Naive thymus-derived CD4-positive, alpha-beta T cell (primary cell): ENCODE measurements at regions not wholly inside any gene's neighbourhood (a gene's known extent, or its start where the extent isn't known, plus 50 kb on each side); places are given as distances from the start of the nearest gene placed in this dataset.
A peak's percentile ranks its signal among the peaks of the same experiment; 100 is the strongest.
"Not testable (repeated sequence)": the region's sequence is repeated elsewhere in the genome, so short reads cannot be mapped to it uniquely, and the experiment has no call there.

ENCODE experiments used
- ATAC-seq: fragments of 150-1000 bp; cut with Tn5 transposase; 2 replicates; pipeline ENCODE4 v1.10.0; 2021; ENCODE audit warnings: mild to moderate bottlenecking, moderate library complexity
- CTCF ChIA-PET: fragments of 350-600 bp; sonication (Branson Sonifier 250); formaldehyde crosslinking; loops from one replicate; lab custom pipeline; 2021; ENCODE audit warnings: antibody characterized with exemption; lab: Charles Lee
- POLR2A ChIA-PET: fragments of 350-600 bp; sonication (Branson Sonifier 250); formaldehyde crosslinking; loops from one replicate; lab custom pipeline; 2021; ENCODE audit warnings: antibody characterized with exemption, inconsistent platforms; lab: Charles Lee
- DNase-seq, 9 donors: peaks; one replicate each; pipeline versions ENCODE4 v3.0.0 to v3.0.0-alpha.2; 2020 to 2022; ENCODE audit warnings: mixed read lengths in 1 of 9
- H3K27ac ChIP-seq: one replicate; pipeline ENCODE4 v1.7.0; 2013; ENCODE audit warnings: mild to moderate bottlenecking, low read depth, low read length, moderate library complexity
- H3K27me3 ChIP-seq, 2 donors: one replicate each; pipeline ENCODE4 v1.7.0; 2013; ENCODE audit warnings: low read length in 2 of 2, mild to moderate bottlenecking in 2 of 2, moderate library complexity in 2 of 2; ENCODE audit not compliant: control insufficient read depth in 2 of 2, insufficient read depth in 2 of 2
- H3K36me3 ChIP-seq, 3 experiments: 1 replicate in 2 of 3; 2 replicates in 1 of 3; pipeline ENCODE4 v1.7.0; 2013; ENCODE audit warnings: low read length in 3 of 3, mild to moderate bottlenecking in 3 of 3, moderate library complexity in 1 of 3; ENCODE audit not compliant: insufficient read depth in 3 of 3, control insufficient read depth in 2 of 3
- H3K4me1 ChIP-seq, 2 donors: one replicate each; pipeline ENCODE4 v1.7.0; 2013; ENCODE audit warnings: low read length in 2 of 2, mild to moderate bottlenecking in 2 of 2, moderate library complexity in 1 of 2; ENCODE audit not compliant: control insufficient read depth in 2 of 2, insufficient read depth in 2 of 2
- H3K4me3 ChIP-seq: 2 replicates; pipeline ENCODE4 v1.7.0; 2013; ENCODE audit warnings: mild to moderate bottlenecking, low read length
- H3K9me3 ChIP-seq, 3 experiments: 1 replicate in 2 of 3; 2 replicates in 1 of 3; pipeline ENCODE4 v1.7.0; 2013; ENCODE audit warnings: low read length in 3 of 3; ENCODE audit not compliant: control insufficient read depth in 2 of 3
- H3K27ac Mint-ChIP-seq, 9 donors: one replicate each; pipeline ENCODE4 v1.8.0; 2020 to 2022; ENCODE audit warnings: mixed read lengths in 9 of 9, mild to moderate bottlenecking in 8 of 9, moderate library complexity in 5 of 9, inconsistent platforms in 2 of 9
- H3K27me3 Mint-ChIP-seq, 5 donors: one replicate each; pipeline ENCODE4 v1.8.0; 2021 to 2022; ENCODE audit warnings: mixed read lengths in 5 of 5, mild to moderate bottlenecking in 1 of 5
- H3K36me3 Mint-ChIP-seq, 5 donors: one replicate each; pipeline ENCODE4 v1.8.0; 2020 to 2022; ENCODE audit warnings: mixed read lengths in 5 of 5, mild to moderate bottlenecking in 3 of 5, inconsistent platforms in 1 of 5
- H3K4me1 Mint-ChIP-seq, 7 donors: one replicate each; pipeline ENCODE4 v1.8.0; 2020 to 2022; ENCODE audit warnings: mixed read lengths in 7 of 7, mild to moderate bottlenecking in 3 of 7, inconsistent platforms in 1 of 7
- H3K4me3 Mint-ChIP-seq, 10 donors: one replicate each; pipeline ENCODE4 v1.8.0; 2020 to 2022; ENCODE audit warnings: mild to moderate bottlenecking in 10 of 10, mixed read lengths in 10 of 10, moderate library complexity in 6 of 10, inconsistent platforms in 2 of 10
- H3K9me3 Mint-ChIP-seq, 11 donors: one replicate each; pipeline ENCODE4 v1.8.0; 2020 to 2022; ENCODE audit warnings: mixed read lengths in 11 of 11, mild to moderate bottlenecking in 4 of 11, inconsistent platforms in 1 of 11, moderate library complexity in 1 of 11
- intact Hi-C, 2 donors: fragments of 100-400 bp; cut with micrococcal nuclease; formaldehyde crosslinking; loops; one replicate each; pipeline ENCODE4 v1.15.1; 2023

DNA sequence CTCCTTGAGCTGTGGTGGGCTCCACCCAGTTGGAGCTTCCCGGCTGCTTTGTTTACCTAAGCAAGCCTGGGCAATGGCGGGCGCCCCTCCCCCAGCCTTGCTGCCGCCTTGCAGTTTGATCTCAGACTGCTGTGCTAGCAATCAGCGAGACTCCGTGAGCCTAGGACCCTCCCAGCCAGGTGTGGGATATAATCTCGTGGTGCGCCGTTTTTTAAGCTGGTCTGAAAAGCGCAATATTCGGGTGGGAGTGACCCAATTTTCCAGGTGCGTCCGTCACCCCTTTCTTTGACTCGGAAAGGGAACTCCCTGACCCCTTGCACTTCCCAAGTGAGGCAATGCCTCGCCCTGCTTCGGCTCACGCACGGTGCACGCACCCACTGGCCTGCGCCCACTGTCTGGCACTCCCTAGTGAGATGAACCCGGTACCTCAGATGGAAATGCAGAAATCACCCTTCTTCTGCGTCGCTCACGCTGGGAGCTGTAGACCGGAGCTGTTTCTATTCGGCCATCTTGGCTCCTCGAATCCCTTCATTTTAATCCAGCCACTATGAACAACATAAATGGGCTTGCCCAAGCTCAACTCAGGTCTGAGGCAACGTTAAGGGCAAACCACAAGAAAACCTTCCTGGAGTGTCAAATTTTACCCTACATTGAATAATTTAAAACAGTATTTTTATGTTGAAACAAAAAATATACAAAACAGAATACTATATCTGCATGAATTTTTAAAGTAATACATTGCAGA is 112.4 kb upstream of the CCDC150 start:
- H3K4me3 Mint-ChIP-seq, CTCF ChIA-PET, H3K36me3 Mint-ChIP-seq, ATAC-seq, H3K27me3 ChIP-seq, intact Hi-C loops, DNase-seq, H3K9me3 ChIP-seq, H3K36me3 ChIP-seq, H3K9me3 Mint-ChIP-seq, H3K27ac ChIP-seq, H3K27ac Mint-ChIP-seq, POLR2A ChIA-PET, H3K4me3 ChIP-seq, H3K4me1 ChIP-seq: not testable (repeated sequence)
- Mint-ChIP-seq H3K4me1 (peaks cover 0 to 12% (median 0%) of the 10 kb centered on the region in 7 donors), H3K27me3 (peaks cover 0 to 19% (median 13%) of the 10 kb centered on the region in 5 donors)

DNA sequence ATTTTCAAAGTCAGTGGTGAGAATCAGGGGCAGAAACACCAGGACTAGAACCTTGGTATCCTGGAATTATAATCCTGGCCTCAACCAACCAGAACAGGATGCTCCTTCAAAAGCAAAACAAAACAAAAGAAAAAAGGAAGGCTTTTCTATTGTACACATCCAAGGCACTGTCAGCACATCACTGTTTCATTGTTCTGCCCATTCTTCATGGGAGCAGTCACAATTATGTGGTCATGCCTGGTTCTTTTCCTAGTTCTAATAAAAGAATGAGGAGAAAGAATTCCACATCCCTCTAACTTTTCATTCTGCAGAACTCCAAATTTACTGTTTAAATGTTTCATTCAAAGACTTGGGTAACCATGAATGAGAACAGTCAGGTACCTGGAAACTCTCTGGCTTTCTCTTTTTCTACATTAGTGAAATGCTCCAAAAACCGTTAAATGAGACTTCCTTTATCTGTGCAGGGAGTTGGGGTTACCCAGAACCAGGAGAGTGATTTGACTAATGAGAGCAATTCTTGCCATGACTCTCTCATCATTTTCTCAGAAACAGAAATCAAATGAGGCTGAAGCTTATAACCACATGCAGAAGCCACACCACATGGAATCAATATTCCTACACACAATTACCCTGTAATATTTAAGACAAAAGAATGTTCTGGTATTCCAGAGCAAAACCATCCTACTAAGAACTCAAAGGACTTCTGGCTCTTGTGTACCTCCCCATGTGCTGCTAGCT is 110.9 kb upstream of the CCDC150 start:
- ATAC-seq, result no peak
- Mint-ChIP-seq H3K4me3 (peak overlapping the region in 1 of 10 donors; percentile 26), H3K9me3 (peaks cover 0 to 8% (median 2%) of the 10 kb centered on the region in 11 donors), H3K4me1 (peaks cover 0 to 21% (median 0%) of the 10 kb centered on the region in 7 donors), H3K36me3 (peaks cover 0 to 4% (median 0%) of the 10 kb centered on the region in 5 donors), H3K27ac (no peak overlapping the region), H3K27me3 (peaks cover 0 to 19% (median 16%) of the 10 kb centered on the region in 5 donors)
- Histone ChIP-seq H3K9me3 (no peaks in the 10 kb centered on the region), H3K27ac (no peak overlapping the region), H3K4me1 (no peaks in the 10 kb centered on the region), H3K27me3 (no peaks in the 10 kb centered on the region), H3K36me3 (no peaks in the 10 kb centered on the region), H3K4me3 (no peak overlapping the region)
- no peak for DNase-seq
- CTCF ChIA-PET, result no interaction called here
- intact Hi-C loops, result no loop called here
- POLR2A ChIA-PET, result no interaction called here

DNA sequence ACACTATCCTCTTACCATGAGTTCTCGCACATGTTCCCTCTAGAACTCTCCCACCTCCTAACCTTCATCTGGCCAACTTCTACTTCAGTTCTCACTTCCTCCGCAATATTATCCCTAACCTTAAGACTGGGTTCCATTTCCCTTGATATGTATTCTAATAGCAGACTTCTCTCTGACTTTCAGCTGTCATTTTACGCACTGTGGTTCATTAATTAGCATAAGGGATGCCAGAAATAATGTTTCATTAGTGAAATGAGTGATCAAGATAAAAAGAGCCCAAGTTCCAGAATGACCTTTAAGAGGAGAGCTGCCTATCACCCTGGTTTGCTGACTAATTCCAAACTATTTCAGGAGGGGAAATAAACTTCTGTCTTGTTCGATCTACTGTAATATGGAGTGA is 108.6 kb upstream of the CCDC150 start:
- peaks cover 0 to 8% (median 2%) of the 10 kb centered on the region in 11 donors for H3K9me3 Mint-ChIP-seq
- ATAC-seq (no peak), DNase-seq (no peak)
- H3K27me3 ChIP-seq, result no peaks in the 10 kb centered on the region
- H3K4me3 Mint-ChIP-seq, result no peak overlapping the region
- H3K36me3 Mint-ChIP-seq, result peaks cover 0 to 4% (median 0%) of the 10 kb centered on the region in 5 donors
- no peaks in the 10 kb centered on the region for H3K4me1 ChIP-seq
- H3K36me3 ChIP-seq, result no peaks in the 10 kb centered on the region
- no peaks in the 10 kb centered on the region for H3K9me3 ChIP-seq
- H3K4me1 Mint-ChIP-seq, result peaks cover 0 to 35% (median 0%) of the 10 kb centered on the region in 7 donors
- ChIA-PET POLR2A (no interaction called here), CTCF (no interaction called here)
- no peak overlapping the region for H3K27ac Mint-ChIP-seq
- intact Hi-C loops, result no loop called here
- H3K27ac ChIP-seq, result no peak overlapping the region
- peaks cover 3 to 28% (median 22%) of the 10 kb centered on the region in 5 donors for H3K27me3 Mint-ChIP-seq
- no peak overlapping the region for H3K4me3 ChIP-seq

DNA sequence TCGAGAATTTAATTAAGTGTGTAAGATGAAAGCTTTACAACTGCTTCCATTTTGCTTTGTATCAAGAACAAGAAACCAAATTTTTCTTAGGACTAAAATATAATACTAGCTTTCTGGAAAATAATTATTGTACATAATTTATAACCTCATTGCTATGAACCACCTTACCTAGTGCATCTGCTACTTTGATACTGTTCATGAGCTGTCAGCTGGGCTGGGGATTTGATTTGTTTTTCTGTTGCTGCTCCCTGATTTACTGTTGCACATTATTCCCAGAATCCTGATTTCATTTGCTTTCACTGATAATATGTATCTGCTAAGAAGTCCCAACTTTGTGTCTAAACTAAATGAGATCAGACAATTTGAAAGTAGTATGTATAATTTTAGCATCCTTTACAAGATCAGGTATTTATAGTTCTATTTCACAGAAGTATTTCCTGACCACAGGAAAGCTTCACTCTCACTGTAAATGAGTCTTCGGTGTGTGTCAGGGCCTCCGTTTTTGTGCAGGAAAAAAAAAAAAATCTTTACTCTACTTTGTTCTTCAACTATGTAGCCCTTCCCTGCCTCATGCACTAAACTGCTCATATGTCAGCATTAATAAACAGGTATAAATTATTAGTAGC is 105.6 kb upstream of the CCDC150 start:
- ChIA-PET CTCF (no interaction called here), POLR2A (no interaction called here)
- Histone ChIP-seq H3K9me3 (no peaks in the 10 kb centered on the region), H3K36me3 (no peaks in the 10 kb centered on the region), H3K4me3 (no peak overlapping the region), H3K27ac (no peak overlapping the region), H3K27me3 (no peaks in the 10 kb centered on the region), H3K4me1 (no peaks in the 10 kb centered on the region)
- intact Hi-C loops, result no loop called here
- Mint-ChIP-seq H3K4me3 (peak overlapping the region in 1 of 10 donors; percentile 62), H3K27ac (no peak overlapping the region), H3K9me3 (peaks cover 0 to 4% (median 0%) of the 10 kb centered on the region in 11 donors), H3K4me1 (peaks cover 0 to 29% (median 0%) of the 10 kb centered on the region in 7 donors), H3K27me3 (peaks cover 5 to 28% (median 22%) of the 10 kb centered on the region in 5 donors), H3K36me3 (peaks cover 0 to 4% (median 0%) of the 10 kb centered on the region in 5 donors)
- DNase-seq, result no peak
- no peak for ATAC-seq

DNA sequence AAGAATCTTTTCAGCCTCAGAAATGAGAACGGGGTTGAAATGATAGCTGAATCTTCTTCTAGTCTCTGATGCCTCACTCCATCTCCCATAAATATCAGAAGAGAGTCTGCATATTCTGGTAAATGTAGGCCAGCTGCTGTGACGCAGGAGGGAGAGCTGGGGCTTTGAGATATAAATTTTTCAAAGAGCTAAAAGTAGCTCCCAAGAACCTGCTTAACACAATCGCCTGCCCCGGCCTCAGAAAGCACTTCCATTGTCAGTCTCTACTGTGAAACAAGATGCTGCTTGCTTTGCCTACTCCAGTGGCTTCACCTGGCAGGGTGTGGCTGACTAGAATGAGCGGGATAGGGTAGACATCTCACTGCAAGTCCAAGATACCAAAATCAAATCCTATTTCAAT is 105.0 kb upstream of the CCDC150 start:
- ChIA-PET POLR2A (no interaction called here), CTCF (no interaction called here)
- H3K27ac Mint-ChIP-seq, result no peak overlapping the region
- no peaks in the 10 kb centered on the region for H3K4me1 ChIP-seq
- peaks cover 0 to 4% (median 0%) of the 10 kb centered on the region in 11 donors for H3K9me3 Mint-ChIP-seq
- no peak overlapping the region for H3K27ac ChIP-seq
- H3K36me3 Mint-ChIP-seq, result peaks cover 0 to 4% (median 0%) of the 10 kb centered on the region in 5 donors
- H3K4me1 Mint-ChIP-seq, result peaks cover 0 to 24% (median 0%) of the 10 kb centered on the region in 7 donors
- DNase-seq, result no peak
- no peaks in the 10 kb centered on the region for H3K27me3 ChIP-seq
- no peak overlapping the region for H3K4me3 ChIP-seq
- no peak overlapping the region for H3K4me3 Mint-ChIP-seq
- H3K27me3 Mint-ChIP-seq, result peaks cover 9 to 26% (median 17%) of the 10 kb centered on the region in 5 donors
- no peaks in the 10 kb centered on the region for H3K9me3 ChIP-seq
- no peaks in the 10 kb centered on the region for H3K36me3 ChIP-seq
- no peak for ATAC-seq
- intact Hi-C loops, result no loop called here

DNA sequence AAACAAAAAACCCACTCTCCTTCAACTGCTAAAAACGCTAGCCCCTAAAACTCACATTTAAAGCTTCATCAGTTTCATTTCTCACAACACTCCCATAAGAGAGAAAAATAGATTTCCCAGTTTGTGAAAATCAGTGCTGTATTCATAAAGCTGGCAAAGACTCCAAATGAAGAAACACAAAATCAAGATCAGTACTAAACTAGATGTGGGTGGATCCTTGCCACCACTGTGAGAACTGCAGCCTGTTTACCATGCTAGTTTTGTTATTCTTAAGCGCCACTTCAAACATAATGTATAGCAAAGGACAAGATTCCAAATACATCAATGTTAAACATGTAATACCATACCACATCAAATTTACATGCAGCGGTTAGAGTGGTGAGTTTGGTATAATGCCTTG is 104.5 kb upstream of the CCDC150 start:
- no peak for DNase-seq
- no peaks in the 10 kb centered on the region for H3K36me3 ChIP-seq
- Mint-ChIP-seq H3K36me3 (peaks cover 0 to 3% (median 0%) of the 10 kb centered on the region in 5 donors), H3K4me3 (no peak overlapping the region), H3K4me1 (peaks cover 0 to 23% (median 0%) of the 10 kb centered on the region in 7 donors), H3K27me3 (peaks cover 10 to 24% (median 11%) of the 10 kb centered on the region in 5 donors), H3K27ac (no peak overlapping the region), H3K9me3 (peaks cover 0 to 4% (median 0%) of the 10 kb centered on the region in 11 donors)
- CTCF ChIA-PET, result no interaction called here
- H3K27me3 ChIP-seq, result no peaks in the 10 kb centered on the region
- no peak overlapping the region for H3K4me3 ChIP-seq
- no peaks in the 10 kb centered on the region for H3K4me1 ChIP-seq
- no peak overlapping the region for H3K27ac ChIP-seq
- no peak for ATAC-seq
- no peaks in the 10 kb centered on the region for H3K9me3 ChIP-seq
- intact Hi-C loops, result no loop called here
- POLR2A ChIA-PET, result no interaction called here
